ENCODE measurements at regions not wholly inside any gene's neighbourhood (a gene's known extent, or its start where the extent isn't known, plus 50 kb on each side); places are given as distances from the start of the nearest gene placed in this dataset.
"Not testable (repeated sequence)": the region's sequence is repeated elsewhere in the genome, so short reads cannot be mapped to it uniquely, and the experiment has no call there.

- DNase-seq (ENCODE audit: low read depth) = no peak
These were observed 364.7 kb upstream of the SASH1 start for GRCh38 chr6:147977851-147978465.

- DNase-seq (ENCODE audit: low read depth) = no peak
These were observed 362.7 kb upstream of the SASH1 start for GRCh38 chr6:147979966-147980365.

- DNase-seq (ENCODE audit: low read depth) = no peak
These were observed 358.9 kb upstream of the SASH1 start for GRCh38 chr6:147983581-147984366.

GRCh38 chr6:147986846-147987245, 355.8 kb upstream of the SASH1 start:
- no peak for DNase-seq (ENCODE audit: low read depth)

GRCh38 chr6:147990159-147990558, 352.5 kb upstream of the SASH1 start:
- DNase-seq (ENCODE audit: low read depth) = no peak

GRCh38 chr6:147991961-147992360, 350.7 kb upstream of the SASH1 start:
- no peak for DNase-seq (ENCODE audit: low read depth)

- DNase-seq (ENCODE audit: low read depth) = no peak
These were observed 343.6 kb upstream of the SASH1 start for GRCh38 chr6:147999001-147999540.

GRCh38 chr6:148001844-148002642, 340.6 kb upstream of the SASH1 start:
- DNase-seq (ENCODE audit: low read depth) = no peak

GRCh38 chr6:148004651-148005050, 338.0 kb upstream of the SASH1 start:
- DNase-seq (ENCODE audit: low read depth) = no peak

- no peak for DNase-seq (ENCODE audit: low read depth)
These were observed 336.8 kb upstream of the SASH1 start for GRCh38 chr6:148005806-148006205.

- not testable (repeated sequence) for DNase-seq (ENCODE audit: low read depth)
These were observed 332.1 kb upstream of the SASH1 start for GRCh38 chr6:148010516-148010915.

GRCh38 chr6:148016013-148016412, 326.6 kb upstream of the SASH1 start:
- no peak for DNase-seq (ENCODE audit: low read depth)

GRCh38 chr6:148021165-148021564, 321.5 kb upstream of the SASH1 start:
- no peak for DNase-seq (ENCODE audit: low read depth)

GRCh38 chr6:148021699-148022098, 320.9 kb upstream of the SASH1 start:
- DNase-seq (ENCODE audit: low read depth) = no peak

GRCh38 chr6:148022279-148022678, 320.4 kb upstream of the SASH1 start:
- DNase-seq (ENCODE audit: low read depth) = not testable (repeated sequence)

- no peak for DNase-seq (ENCODE audit: low read depth)
These were observed 315.4 kb upstream of the SASH1 start for GRCh38 chr6:148027201-148027600.

- no peak for DNase-seq (ENCODE audit: low read depth)
These were observed 306.7 kb upstream of the SASH1 start for GRCh38 chr6:148035806-148036390.

GRCh38 chr6:148037496-148037895, 305.1 kb upstream of the SASH1 start:
- peak; percentile 19 for DNase-seq (ENCODE audit: low read depth)

GRCh38 chr6:148041546-148041945, 301.1 kb upstream of the SASH1 start:
- no peak for DNase-seq (ENCODE audit: low read depth)

- DNase-seq (ENCODE audit: low read depth) = no peak
These were observed 300.1 kb upstream of the SASH1 start for GRCh38 chr6:148042536-148042935.

GRCh38 chr6:148044261-148044751, 298.3 kb upstream of the SASH1 start:
- DNase-seq (ENCODE audit: low read depth) = peak; percentile 19

- no peak for DNase-seq (ENCODE audit: low read depth)
These were observed 297.7 kb upstream of the SASH1 start for GRCh38 chr6:148044921-148045320.

All from HS-5 (cell line).